DMS 273 (cell line): ENCODE measurements at regions not wholly inside any gene's neighbourhood (a gene's known extent, or its start where the extent isn't known, plus 50 kb on each side); places are given as distances from the start of the nearest gene placed in this dataset.
"Not testable (repeated sequence)": the region's sequence is repeated elsewhere in the genome, so short reads cannot be mapped to it uniquely, and the experiment has no call there.

Experiments used
- DNase-seq: peaks from one replicate; lab custom pipeline; 2025; ENCODE audit not compliant: unreplicated experiment; lab: John Stamatoyannopoulos, UW

DNA sequence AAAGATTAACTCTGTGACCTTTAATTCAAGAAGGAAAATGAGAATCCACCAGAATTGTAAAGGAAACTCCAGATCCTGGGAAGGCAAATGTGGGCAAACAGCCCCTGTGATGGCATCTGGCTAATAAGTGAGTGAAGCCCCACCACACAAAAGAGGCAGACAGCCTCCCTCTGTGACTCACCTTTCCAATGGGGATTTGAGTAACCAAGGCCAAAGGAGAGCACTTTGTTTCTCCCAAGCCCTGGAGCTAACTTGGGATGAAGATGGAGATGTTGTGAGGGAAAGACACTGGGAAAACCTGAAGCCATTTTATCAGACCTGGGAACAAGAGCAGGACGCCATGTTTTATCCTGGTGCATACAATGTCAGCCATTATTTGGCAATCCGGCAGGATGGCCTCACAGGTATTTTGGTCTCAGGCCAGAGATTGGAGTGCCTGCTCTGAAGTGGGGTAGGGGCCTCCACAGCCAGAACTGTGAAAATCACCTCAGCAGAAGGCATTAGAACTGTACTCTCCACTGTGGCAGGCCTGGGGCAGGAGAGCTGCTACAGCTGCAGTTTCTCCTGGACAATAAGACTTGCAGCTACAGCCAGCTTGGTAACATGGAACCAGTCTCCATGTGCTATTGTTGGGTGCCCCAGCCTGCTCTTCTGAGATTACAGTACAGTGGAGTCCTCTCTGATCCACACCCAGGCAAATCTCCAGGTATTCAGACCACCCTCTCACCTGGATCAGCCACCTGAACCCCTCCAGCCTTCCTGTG, 96.6 kb upstream of the PCED1B start:
- no peak for DNase-seq

DNA sequence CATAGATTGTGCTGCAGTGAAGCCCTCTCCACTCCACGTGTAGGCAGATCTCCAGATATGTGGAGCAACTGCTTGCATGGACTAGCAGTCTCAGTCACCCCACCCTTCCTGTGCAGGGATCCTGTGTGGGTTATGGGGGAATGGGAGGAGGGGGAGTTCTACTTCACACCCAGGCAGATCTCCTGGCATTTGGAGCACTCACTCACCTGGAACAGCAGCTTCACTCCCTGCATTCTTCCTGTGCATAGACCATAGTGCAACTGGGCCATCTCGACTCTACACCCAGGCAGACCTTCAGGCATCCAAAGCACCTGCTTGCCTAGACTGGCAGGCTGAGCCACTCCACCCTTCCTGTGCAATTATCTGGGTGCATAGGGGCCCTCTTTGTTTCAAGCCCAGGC, 96.0 kb upstream of the PCED1B start:
- no peak for DNase-seq

DNA sequence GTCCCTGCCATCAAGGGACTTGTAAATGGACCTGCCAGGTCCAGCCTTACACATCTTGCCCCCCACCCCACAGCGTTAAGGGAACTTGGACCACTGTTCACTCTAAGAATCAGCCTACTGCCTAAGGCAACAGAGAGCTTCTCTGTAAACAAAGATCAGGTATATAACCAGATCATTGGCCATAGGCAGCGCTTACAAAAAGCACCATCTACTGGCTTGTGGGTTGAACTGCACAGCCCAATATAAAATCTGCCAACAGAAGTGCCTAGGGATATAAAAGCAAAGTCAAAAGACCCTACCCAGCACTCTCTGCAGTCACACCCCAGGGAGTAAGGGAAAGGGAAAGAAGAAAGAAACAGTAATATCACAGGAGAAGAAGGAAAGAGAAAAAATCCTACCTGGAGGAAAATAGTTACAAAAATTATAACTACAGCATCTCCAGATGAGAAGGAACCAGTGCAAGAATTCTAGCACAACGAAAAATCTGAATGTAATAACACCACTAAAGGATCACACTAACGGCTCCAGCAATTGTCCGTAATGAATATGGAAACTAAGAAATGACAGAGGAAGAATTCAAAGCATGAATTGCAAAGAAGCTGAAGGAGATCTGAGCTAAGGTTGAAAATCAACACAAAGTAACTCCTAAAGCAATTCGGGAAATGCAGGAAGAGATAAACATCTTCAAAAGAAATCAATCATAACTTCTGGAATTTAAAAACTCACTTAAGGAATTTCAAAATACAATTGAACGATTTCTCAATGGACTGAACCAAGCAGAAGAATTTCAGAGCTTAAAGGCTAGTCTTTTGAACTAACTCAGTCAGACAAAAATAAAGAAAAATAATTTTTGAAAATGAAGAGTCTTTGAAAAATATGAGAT, 95.2 kb upstream of the PCED1B start:
- DNase-seq, result peak; percentile 58

DNA sequence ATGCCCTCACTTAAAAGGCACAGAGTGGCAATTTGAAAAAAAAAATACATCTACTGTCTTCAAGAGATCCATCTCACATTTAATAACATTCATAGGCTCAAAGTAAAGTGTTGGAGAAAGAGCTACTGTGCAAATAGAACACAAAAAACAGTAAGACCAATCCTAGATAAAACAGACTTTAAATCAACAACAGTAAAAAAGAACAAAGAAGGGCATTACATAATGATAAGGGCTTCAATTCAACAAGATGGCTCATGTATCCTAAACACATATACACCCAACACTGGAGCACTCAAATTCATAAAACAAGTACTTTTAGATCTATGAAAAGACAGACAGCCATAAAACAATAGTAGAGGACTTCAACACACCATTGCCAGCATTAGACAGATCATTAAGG, 93.6 kb upstream of the PCED1B start:
- no peak for DNase-seq

DNA sequence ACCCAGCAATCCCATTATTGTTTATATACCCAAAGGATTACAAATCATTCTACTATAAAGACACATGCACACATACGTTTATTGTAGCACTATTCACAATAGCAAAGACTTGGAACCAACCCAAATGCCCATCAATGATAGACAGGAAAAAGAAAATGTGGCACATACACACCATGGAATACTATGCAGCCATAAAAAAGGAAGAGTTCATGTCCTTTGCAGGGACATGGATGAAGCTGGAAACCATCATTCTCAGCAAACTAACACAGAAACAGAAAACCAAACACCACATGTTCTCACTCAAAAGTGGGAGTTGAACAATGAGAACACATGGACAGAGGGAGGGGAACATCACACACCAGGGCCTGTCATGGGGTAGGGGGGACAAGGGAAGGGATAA, 91.3 kb upstream of the PCED1B start:
- DNase-seq, result not testable (repeated sequence)

DNA sequence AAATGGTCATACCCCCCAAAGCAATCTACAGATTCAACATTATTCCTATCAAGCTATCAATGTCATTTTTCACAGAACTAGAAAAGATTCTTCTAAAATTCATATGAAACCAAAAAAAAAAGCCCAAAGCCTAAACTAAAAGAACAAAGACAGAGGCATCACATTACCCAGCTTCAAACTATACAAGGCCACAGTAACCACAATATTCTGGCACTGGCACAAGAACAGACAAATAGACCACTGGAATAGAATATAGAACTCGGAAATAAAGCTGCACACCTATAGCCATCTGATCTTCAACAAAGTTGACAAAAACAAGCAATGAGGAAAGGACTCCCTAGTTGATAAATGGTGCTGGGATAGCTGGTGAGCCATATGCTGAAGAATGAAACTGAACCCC, 89.2 kb upstream of the PCED1B start:
- DNase-seq, result no peak

DNA sequence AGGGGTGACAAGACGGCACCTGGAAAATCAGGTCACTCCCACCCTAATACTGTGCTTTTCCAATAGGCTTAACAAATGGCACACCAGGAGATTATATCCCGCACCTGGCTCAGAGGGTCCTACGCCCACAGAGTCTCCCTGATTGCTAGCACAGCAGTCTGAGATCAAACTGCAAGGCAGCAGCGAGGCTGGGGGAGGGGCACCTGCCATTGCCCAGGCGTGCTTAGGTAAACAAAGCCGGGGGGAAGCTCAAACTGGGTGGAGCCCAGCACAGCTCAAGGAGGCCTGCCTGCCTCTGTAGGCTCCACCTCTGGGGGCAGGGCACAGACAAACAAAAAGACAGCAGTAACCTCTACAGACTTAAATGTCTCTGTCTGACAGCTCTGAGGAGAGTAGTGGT, 87.4 kb upstream of the PCED1B start:
- not testable (repeated sequence) for DNase-seq

DNA sequence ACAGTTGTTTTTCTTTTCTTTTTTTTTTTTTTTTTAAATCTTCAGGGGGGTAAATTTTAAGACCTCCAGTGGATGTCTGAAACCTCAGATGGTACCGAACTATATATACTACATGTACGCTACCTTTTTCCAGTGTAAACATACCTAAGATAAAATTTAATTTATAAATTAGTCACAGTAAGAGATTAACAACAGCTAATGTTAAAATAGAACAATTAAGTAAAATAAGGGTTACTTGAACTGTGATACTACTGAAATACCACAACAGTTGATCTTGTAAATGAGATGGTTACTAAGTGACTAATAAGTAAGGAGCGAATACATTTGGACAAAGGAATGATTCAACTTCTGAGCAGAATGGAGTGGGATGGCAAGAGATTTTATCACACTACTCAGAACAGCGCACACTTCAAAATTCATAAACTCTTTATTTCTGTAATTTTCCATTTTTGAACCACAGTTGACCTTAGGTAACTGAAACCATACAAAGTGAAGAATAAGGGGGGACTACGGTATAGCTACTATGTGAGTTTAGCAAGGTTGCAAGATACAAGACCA, 80.5 kb upstream of the PCED1B start:
- DNase-seq, result no peak

DNA sequence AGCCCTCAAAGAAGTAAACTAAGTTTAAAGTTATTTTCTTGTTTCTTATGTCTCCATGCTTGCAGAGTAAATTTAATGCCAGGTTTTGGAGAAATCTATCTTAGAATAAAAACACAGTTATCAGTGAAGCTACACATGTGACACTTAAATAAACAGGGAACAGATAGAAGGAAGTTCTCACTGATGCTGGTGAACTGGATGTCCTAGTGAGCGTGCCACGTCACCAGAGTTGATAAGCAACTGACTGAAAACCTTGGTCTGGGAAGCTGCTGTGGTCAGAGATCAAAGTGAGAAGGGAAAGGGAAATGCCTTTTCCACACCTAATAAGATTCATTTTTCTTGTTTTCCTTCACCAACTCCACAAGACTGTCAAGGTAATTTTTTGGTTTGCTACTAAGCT, 74.8 kb upstream of the PCED1B start:
- DNase-seq, result no peak

DNA sequence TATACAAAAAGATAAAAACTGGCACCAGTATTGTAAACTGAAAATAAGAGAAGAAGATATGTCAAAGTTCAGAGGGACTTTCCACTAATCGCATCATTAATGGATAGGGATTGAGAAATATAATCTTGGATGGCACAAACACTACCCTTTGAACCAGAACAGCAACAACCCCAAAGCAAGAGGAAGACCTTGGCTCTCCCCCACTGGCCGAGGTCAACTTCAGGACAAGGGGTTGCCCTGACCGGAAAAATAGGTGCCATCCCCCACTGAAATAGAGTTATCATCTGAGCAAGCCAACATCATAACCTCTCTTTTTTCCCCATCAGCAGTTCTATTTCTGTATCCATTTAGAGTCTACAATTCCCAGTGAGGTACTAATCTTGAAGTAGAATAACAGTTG, 72.4 kb upstream of the PCED1B start:
- DNase-seq, result no peak

DNA sequence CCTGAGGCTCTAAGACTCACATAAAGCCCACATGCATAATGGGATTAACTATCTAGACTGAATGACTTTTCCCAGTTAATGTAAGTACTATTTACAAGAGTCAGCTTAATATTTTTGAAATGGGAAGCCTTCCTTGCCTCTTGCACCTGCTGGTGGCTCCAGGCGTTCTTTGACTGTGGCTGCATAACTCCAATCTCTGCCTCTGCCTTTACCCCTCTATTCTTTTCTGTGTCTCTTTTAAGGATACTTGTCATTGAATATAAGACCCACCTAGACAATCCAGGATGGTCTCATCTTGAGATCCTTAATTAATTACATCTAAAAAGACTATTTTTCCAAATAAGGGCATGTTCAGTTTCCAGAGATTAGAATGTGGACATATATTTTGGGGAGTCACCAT, 66.9 kb upstream of the PCED1B start:
- no peak for DNase-seq

DNA sequence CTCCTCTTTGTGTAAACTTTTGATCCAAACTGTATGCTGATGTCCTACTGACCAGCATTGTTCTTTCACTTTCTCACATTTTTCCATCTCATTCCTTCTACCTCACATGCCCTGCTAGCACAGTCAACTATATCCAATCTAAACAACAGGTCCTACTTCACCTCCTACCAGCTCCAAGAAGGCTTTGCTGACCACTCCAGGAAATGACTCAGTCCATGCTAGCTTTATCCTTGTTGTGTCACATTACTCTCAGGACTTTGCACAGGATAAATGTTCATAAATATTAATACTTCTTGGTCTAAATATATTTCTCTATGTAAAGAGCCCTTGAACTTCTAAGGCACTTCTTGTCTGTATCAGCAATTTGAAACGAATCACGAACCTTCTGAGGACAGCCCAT, 64.9 kb upstream of the PCED1B start:
- DNase-seq, result no peak

DNA sequence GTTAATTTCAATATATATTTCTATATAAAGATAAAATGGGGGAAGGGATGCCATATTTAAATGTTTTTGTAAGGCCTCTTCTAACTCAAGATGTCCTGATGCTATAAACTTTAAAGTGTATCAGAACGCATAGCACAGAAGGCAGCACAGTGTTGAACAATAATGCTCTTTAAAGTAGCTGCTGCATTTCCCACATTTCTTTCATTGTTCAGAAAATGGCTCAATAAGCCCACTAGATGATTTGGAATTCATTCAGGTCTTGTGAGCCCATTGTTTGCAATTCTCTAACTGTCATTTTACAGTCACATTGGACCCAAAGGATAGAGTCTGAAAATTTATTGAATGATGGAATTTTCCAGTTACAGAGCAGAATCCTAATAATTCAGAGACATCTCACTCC, 64.0 kb upstream of the PCED1B start:
- no peak for DNase-seq

DNA sequence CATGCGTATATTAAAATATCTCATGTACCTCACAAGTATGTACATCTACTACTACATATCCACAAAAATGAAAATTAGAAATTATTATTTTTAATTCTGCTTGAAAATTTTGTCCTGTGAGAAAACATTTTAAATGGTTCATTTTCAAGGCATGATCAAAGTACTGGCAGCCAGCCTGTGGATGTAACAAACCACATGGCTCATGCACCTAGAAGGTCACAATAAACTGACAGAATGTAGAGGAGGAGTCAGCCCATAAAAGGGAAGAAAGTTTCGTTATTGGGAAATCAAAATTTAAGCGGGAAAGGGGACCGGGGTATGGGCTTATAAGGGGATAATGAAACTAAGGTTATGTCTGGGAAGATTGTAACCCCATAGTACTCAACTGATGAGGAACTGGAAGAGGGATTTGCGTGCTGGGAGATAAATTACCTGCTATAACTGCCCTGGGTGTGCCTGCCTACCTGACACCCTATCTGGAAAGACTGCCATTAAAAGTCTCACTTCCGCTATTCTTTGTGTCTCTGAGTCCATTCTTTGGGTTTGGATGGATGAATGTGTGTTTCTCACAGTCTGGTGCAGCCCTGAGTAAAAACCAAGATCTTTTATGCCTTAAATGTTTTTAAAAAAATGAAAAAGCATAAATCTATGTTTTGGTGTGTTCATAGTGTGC, 62.2 kb upstream of the PCED1B start:
- DNase-seq, result no peak

DNA sequence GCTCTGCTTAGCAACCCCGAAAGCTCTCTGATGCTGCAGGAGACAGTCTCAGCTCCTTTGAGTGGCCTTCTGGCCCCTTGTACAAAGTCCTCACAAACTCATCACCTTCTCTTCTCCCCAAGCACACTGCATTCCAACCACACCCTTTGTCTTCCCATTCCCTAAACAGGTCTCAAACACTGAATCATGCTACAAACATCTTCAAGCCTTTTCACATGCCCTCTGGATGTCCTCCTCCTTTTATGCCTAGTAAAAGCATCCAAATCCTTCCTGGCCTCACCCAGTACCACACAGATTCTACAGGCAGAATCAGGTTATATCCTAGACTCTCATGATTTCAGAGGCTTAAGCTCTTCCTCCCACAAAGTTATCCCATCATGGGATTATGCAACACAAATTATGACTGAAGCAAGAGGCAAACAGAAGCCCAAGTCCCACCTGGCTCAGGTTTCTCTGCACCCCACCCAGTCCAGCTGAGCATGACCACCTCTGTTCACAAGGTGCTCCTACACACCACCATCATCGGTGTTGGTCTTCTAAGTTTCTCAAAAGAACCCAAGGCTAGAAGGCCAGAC, 61.4 kb upstream of the PCED1B start:
- no peak for DNase-seq

DNA sequence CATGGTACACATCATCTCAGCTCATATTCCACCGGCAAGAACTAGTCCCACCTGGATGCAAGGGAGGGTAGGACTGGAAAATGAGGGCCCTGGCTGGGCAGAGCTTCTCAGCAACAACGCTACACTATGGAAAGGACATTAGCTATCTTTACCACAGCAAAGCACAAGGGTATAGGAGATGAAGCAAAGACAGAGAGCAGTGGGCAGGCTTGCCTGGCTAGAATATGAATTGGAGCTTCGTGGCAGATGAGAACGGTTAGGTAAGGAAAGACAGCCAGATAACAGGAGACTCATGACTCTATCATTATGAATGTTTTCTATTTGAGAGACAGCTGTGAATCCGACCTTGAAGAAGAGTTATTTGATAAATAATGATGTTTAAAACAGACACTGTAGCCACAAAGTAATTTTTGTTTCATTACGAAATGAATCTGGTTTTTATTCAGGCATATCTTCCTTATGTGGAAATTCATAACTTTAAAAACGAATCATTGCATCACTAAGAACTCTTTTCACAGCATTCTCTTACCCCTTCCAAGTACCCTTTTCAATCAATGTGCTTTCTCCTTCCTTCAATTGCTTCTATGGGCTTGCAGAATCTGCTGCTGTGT, 59.1 kb upstream of the PCED1B start:
- DNase-seq, result no peak

DNA sequence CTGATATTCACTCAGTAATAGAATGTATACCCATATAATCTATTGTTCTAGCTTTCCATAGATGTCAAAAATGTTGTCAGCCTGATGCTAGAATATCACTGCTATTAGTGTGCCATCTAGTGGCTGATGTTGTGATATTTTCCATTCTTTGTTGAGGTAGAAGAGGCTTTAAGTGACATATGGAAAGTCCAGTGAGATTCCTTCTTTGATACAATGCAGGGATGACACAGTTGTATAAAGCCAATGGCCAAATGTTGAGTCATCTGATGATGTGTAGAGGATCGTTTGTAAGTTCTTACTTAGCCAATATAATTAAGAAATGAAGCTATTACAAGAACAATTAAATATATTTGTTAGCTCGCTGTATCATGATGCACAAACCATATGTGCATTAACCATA, 58.1 kb upstream of the PCED1B start:
- peak; percentile 76 for DNase-seq

DNA sequence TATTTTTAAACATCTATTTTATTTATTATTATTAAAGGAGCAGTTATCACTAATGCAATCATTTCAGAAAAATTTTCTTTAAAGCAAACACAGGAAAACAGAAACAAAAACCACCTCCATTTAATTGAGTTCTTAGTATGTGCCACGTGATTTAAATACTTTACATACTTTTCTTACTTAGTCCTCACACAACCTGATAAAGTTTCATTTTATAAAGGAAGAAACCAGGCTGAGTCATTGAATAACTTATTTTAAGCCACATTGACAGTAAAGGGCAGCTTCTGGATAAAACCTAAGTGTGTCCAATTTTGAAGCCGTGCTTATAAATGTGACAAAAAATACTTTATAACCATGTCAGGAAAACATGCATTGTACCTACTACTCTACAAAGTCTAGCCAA, 57.1 kb upstream of the PCED1B start:
- DNase-seq, result no peak

DNA sequence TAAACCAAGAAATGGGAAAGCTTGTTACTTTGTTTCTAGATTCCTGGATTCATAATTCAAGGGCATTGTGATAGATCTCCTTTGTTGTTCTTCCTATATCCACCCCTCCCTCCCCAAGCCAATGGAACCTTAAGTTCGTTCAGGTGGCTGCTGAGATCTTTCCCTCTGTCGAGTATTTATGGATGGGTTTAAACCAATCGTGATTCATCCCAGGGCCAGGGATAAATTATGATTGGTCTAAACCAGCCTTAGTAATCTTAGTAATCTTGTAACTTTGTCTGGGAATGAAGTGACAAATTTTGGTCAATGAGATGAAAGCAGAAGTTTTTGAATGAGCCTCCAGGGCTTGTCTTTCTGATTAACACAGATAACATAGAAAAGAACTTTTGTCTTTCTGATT, 56.1 kb upstream of the PCED1B start:
- DNase-seq, result no peak

DNA sequence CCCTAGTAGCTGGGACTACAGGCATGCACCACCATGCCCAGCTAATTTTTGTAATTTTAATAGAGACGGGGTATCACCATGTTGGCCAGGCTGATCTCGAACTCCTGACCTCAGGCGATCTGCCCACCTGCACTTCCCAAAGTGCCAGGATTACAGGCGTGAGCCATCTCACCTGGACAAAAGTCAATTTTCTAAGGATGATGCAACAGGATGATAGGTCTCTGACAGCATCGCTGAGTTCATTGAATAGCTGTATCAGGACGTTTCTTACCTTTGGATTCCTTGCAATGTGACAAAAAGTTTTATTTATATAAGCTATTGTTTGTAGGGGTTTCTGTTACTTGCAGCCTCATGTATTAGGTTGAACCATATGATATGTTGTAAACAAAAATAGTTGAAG, 55.5 kb upstream of the PCED1B start:
- DNase-seq, result no peak

DNA sequence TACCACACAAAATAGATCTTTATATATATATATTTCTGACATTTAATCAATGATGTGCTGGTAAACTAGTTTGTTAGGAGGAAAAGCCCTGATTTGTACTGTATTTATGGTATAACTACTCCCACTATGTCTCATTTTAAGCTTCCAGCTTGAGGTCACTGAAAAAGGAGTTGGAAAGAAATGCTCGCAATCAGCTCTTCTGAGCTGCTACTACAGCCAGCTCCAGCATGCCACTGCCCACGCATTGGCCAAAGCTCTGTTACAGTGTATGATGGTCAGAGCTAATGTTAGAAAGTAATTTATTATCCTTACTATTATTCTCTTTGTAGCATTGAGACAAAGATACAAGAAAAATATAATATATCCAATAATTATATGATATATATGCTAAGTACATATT, 55.0 kb upstream of the PCED1B start:
- no peak for DNase-seq
